H9 (cell line): ENCODE measurements at regions not wholly inside any gene's neighbourhood (a gene's known extent, or its start where the extent isn't known, plus 50 kb on each side); places are given as distances from the start of the nearest gene placed in this dataset.

Experiments
- DNase-seq: peaks from one replicate; pipeline ENCODE4 v3.0.0-alpha.2; 2017
- H2AFZ ChIP-seq: one replicate; pipeline ENCODE4 v1.6.1; 2013; ENCODE audit warnings: mild to moderate bottlenecking, low read length, control low read depth, moderate library complexity
- H2AK5ac ChIP-seq: 2 replicates; pipeline ENCODE4 v1.6.1; 2013; ENCODE audit warnings: low read length, control low read depth, mixed read lengths; ENCODE audit not compliant: insufficient read length
- H2BK120ac ChIP-seq: one replicate; pipeline ENCODE4 v1.6.1; 2013; ENCODE audit warnings: low read depth, mild to moderate bottlenecking, low read length, control low read depth, inconsistent platforms; ENCODE audit not compliant: poor library complexity, severe bottlenecking
- H2BK12ac ChIP-seq: 2 replicates; pipeline ENCODE4 v1.6.1; 2013; ENCODE audit warnings: low read length, control low read depth, mixed read lengths, low read depth; ENCODE audit not compliant: insufficient read length
- H2BK15ac ChIP-seq: 2 replicates; pipeline ENCODE4 v1.6.1; 2013; ENCODE audit warnings: low read depth, low read length, control low read depth
- H2BK20ac ChIP-seq: one replicate; pipeline ENCODE4 v1.6.1; 2013; ENCODE audit warnings: low read depth, mild to moderate bottlenecking, low read length, control low read depth, inconsistent platforms; ENCODE audit not compliant: poor library complexity, severe bottlenecking
- H2BK5ac ChIP-seq: 2 replicates; pipeline ENCODE4 v1.6.1; 2013; ENCODE audit warnings: low read length, control low read depth, mixed read lengths; ENCODE audit not compliant: insufficient read length
- H3K14ac ChIP-seq: 2 replicates; pipeline ENCODE4 v1.6.1; 2013; ENCODE audit warnings: low read length, control low read depth; ENCODE audit not compliant: insufficient read depth
- H3K18ac ChIP-seq: 2 replicates; pipeline ENCODE4 v1.6.1; 2013; ENCODE audit warnings: low read depth, mild to moderate bottlenecking, mixed read lengths, low read length, control low read depth; ENCODE audit not compliant: insufficient read length
- H3K23ac ChIP-seq: 2 replicates; pipeline ENCODE4 v1.6.1; 2013; ENCODE audit warnings: low read length, control low read depth, mixed read lengths, low read depth; ENCODE audit not compliant: insufficient read length
- H3K23me2 ChIP-seq: 2 replicates; pipeline ENCODE4 v1.6.1; 2013; ENCODE audit warnings: low read depth, mild to moderate bottlenecking, mixed read lengths, low read length, control low read depth; ENCODE audit not compliant: insufficient read length, poor library complexity, severe bottlenecking
- H3K27ac ChIP-seq: 2 replicates; pipeline ENCODE4 v1.5.1; 2013; ENCODE audit warnings: low read length, control low read depth, mixed read lengths, low read depth; ENCODE audit not compliant: insufficient read length
- H3K27me3 ChIP-seq: 2 replicates; pipeline ENCODE4 v1.6.1; 2013; ENCODE audit warnings: low read length, control low read depth, inconsistent platforms; ENCODE audit not compliant: insufficient read depth
- H3K4ac ChIP-seq: 2 replicates; pipeline ENCODE4 v1.6.1; 2013; ENCODE audit warnings: low read depth, mild to moderate bottlenecking, control low read depth, inconsistent platforms, low read length, moderate library complexity
- H3K4me1 ChIP-seq: 2 replicates; pipeline ENCODE4 v1.6.1; 2013; ENCODE audit warnings: low read length, control low read depth, inconsistent platforms; ENCODE audit not compliant: insufficient read depth
- H3K4me2 ChIP-seq: 2 replicates; pipeline ENCODE4 v1.6.1; 2013; ENCODE audit warnings: low read length, control low read depth, mixed read lengths; ENCODE audit not compliant: insufficient read length, insufficient read depth
- H3K56ac ChIP-seq: 2 replicates; pipeline ENCODE4 v1.6.1; 2013; ENCODE audit warnings: low read depth, mild to moderate bottlenecking, mixed read lengths, low read length, control low read depth; ENCODE audit not compliant: insufficient read length
- H3K79me1 ChIP-seq: 2 replicates; pipeline ENCODE4 v1.6.1; 2013; ENCODE audit warnings: low read depth, mild to moderate bottlenecking, moderate library complexity, low read length, control low read depth, inconsistent platforms; ENCODE audit not compliant: insufficient read depth, poor library complexity, severe bottlenecking
- H3K79me2 ChIP-seq: 2 replicates; pipeline ENCODE4 v1.6.1; 2013; ENCODE audit warnings: low read length, control low read depth, inconsistent platforms; ENCODE audit not compliant: insufficient read depth
- H3K9ac ChIP-seq: 2 replicates; pipeline ENCODE4 v1.6.1; 2013; ENCODE audit warnings: low read length, control low read depth, mixed read lengths; ENCODE audit not compliant: insufficient read length; ENCODE audit errors: extremely low read depth
- H3K9me3 ChIP-seq: one replicate; pipeline ENCODE4 v1.6.1; 2013; ENCODE audit warnings: low read depth, low read length, inconsistent platforms; ENCODE audit not compliant: control insufficient read depth
- H3T11ph ChIP-seq: one replicate; pipeline ENCODE4 v1.6.1; 2013; ENCODE audit warnings: mild to moderate bottlenecking, low read length, control low read depth, inconsistent platforms
- H4K20me1 ChIP-seq: one replicate; pipeline ENCODE4 v1.6.1; 2013; ENCODE audit not compliant: control insufficient read depth, insufficient read length, insufficient read depth
- H4K5ac ChIP-seq: 2 replicates; pipeline ENCODE4 v1.6.1; 2013; ENCODE audit warnings: low read depth, mild to moderate bottlenecking, mixed read lengths, low read length, control low read depth; ENCODE audit not compliant: insufficient read length
- H4K8ac ChIP-seq: replicated peaks from 2 replicates; pipeline ENCODE4 v1.6.1; 2013; ENCODE audit warnings: low read length, control low read depth, mixed read lengths, low read depth; ENCODE audit not compliant: insufficient read length
- H4K91ac ChIP-seq: 2 replicates; pipeline ENCODE4 v1.6.1; 2013; ENCODE audit warnings: low read depth, mild to moderate bottlenecking, moderate library complexity, mixed read lengths, low read length, control low read depth; ENCODE audit not compliant: insufficient read length
- H3K27ac Mint-ChIP-seq, 3 experiments: 2 replicates in 2 of 3; 3 replicates in 1 of 3; pipeline ENCODE4 v1.8.0; 2020 to 2021; ENCODE audit warnings: mixed read lengths in 3 of 3, mild to moderate bottlenecking in 1 of 3, moderate library complexity in 1 of 3
- H3K27me3 Mint-ChIP-seq: 2 replicates; pipeline ENCODE4 v1.8.0; 2021; ENCODE audit warnings: low read depth, mild to moderate bottlenecking, moderate library complexity, mixed read lengths
- H3K36me3 Mint-ChIP-seq, 3 experiments: 2 replicates in 2 of 3; 3 replicates in 1 of 3; pipeline ENCODE4 v1.8.0; 2020 to 2021; ENCODE audit warnings: low read depth in 3 of 3, mixed read lengths in 3 of 3; ENCODE audit not compliant: insufficient read depth in 1 of 3
- H3K4me1 Mint-ChIP-seq, 2 experiments: 2 replicates each; pipeline ENCODE4 v1.8.0; 2020; ENCODE audit warnings: mixed read lengths in 2 of 2
- H3K4me3 Mint-ChIP-seq, 2 experiments: 2 replicates in 1 of 2; 3 replicates in 1 of 2; pipeline ENCODE4 v1.8.0; 2020 to 2021; ENCODE audit warnings: mild to moderate bottlenecking in 2 of 2, mixed read lengths in 2 of 2, moderate library complexity in 1 of 2
- H3K9me3 Mint-ChIP-seq, 2 experiments: 2 replicates in 1 of 2; 3 replicates in 1 of 2; pipeline ENCODE4 v1.8.0; 2020; ENCODE audit warnings: mild to moderate bottlenecking in 2 of 2, mixed read lengths in 2 of 2, moderate library complexity in 1 of 2
- CTCF ChIP-seq: fragments of 200-600 bp; sonication (generic); conservative IDR thresholded peaks from 3 replicates; pipeline ENCODE4 v1.8.0; 2021; ENCODE audit warnings: antibody characterized with exemption, mild to moderate bottlenecking
- WGBS: extraction: QIAGEN DNeasy Blood & Tissue Kit; methylation state at CpG from one replicate; pipeline ENCODE4 v1.1.7; 2013; ENCODE audit warnings: missing lambda C conversion rate, low lambda C conversion rate, mixed read lengths; ENCODE audit not compliant: insufficient read length; ENCODE audit errors: extremely low coverage; 5-methylcytosine and 5-hydroxymethylcytosine counted together

DNA sequence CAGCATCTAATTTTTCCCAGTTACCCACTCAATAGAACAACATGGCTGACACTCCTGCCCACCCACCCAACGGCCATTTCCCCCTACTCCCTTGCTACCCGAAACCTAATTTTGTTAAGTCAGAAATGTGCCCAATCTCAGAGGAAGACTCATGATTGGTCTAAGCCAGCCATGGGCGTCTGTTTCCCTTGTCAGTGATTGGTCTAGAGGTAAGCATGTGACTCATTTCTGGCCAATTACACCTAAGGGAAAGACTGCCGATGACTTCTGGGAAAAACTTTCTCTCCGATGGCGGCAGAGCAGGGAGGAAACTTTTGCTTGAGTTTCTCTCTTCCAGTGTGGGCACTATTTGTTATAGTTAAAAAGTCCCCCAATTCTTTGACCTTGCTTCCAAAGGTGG lies 72.9 kb downstream of the RPLP1 start:
- H3K4me2 ChIP-seq = no peak overlapping the region
- H3K27me3 ChIP-seq = no peaks in the 10 kb centered on the region
- H3K9ac ChIP-seq = no peak overlapping the region
- no peak overlapping the region for H4K91ac ChIP-seq
- H3K27ac Mint-ChIP-seq = no peak overlapping the region
- no peaks in the 10 kb centered on the region for H3K79me2 ChIP-seq
- H2BK5ac ChIP-seq = no peak overlapping the region
- no peak overlapping the region for H2BK120ac ChIP-seq
- no peak for TF ChIP-seq CTCF
- no peaks in the 10 kb centered on the region for H3K79me1 ChIP-seq
- no peak overlapping the region for H2BK20ac ChIP-seq
- no peak overlapping the region for H3K27ac ChIP-seq
- H3K36me3 Mint-ChIP-seq = peaks cover 0 to 4% (median 0%) of the 10 kb centered on the region in 3 experiments; a peak in 3 of 7 replicates
- H3K9me3 ChIP-seq = no peaks in the 10 kb centered on the region
- no peak overlapping the region for H2AK5ac ChIP-seq
- no peak overlapping the region for H2BK12ac ChIP-seq
- H2BK15ac ChIP-seq = no peak overlapping the region
- no peaks in the 10 kb centered on the region for H3K4me1 ChIP-seq
- H3K23me2 ChIP-seq = no peaks in the 10 kb centered on the region
- H3K56ac ChIP-seq = no peak overlapping the region
- H2AFZ ChIP-seq = no peak overlapping the region
- no peak overlapping the region for H4K8ac ChIP-seq
- peaks cover 26 to 62% of the 10 kb centered on the region in 2 experiments for H3K4me1 Mint-ChIP-seq
- no peak overlapping the region for H3K23ac ChIP-seq
- WGBS = no CpG with 5 or more reads among the region's 6 CpGs
- H3K4ac ChIP-seq = no peak overlapping the region
- H4K20me1 ChIP-seq = no peaks in the 10 kb centered on the region
- H3K14ac ChIP-seq = no peak overlapping the region
- no peak for DNase-seq
- H3K4me3 Mint-ChIP-seq = no peak overlapping the region
- peaks cover 4% of the 10 kb centered on the region in 2 experiments; a peak in 3 of 5 replicates for H3K9me3 Mint-ChIP-seq
- no peak overlapping the region for H3T11ph ChIP-seq
- no peaks in the 10 kb centered on the region; the same call in 1 of the 2 replicates for H3K27me3 Mint-ChIP-seq
- H3K18ac ChIP-seq = no peak overlapping the region
- H4K5ac ChIP-seq = no peak overlapping the region
